ENCODE measurements at regions not wholly inside any gene's neighbourhood (a gene's known extent, or its start where the extent isn't known, plus 50 kb on each side); places are given as distances from the start of the nearest gene placed in this dataset.

- no peaks in the 10 kb centered on the region for H3K9me3 ChIP-seq
- DNase-seq (no peak), ATAC-seq (no peak)
- no peak overlapping the region for H3K27ac ChIP-seq
- no peaks in the 10 kb centered on the region for H3K36me3 ChIP-seq
- H3K27me3 ChIP-seq: no peaks in the 10 kb centered on the region
- no peak for TF ChIP-seq CTCF (IDR thresholded peaks at IDR 0.05)
- no peaks in the 10 kb centered on the region for H3K4me1 ChIP-seq
- intact Hi-C loops (cut with DNase I): no loop called here
- no peak overlapping the region for H3K4me3 ChIP-seq
Measured at GRCh38 chr9:25939126-25939525, 260.9 kb upstream of the TUSC1 start.

GRCh38 chr9:25936031-25936430 is 257.8 kb upstream of the TUSC1 start:
- no peaks in the 10 kb centered on the region for H3K27me3 ChIP-seq
- peaks cover 0 to 5% of the 10 kb centered on the region in 2 donors for H3K9me3 ChIP-seq
- H3K4me1 ChIP-seq: no peaks in the 10 kb centered on the region
- no peak overlapping the region for H3K27ac ChIP-seq
- no peak for TF ChIP-seq CTCF (IDR thresholded peaks at IDR 0.05)
- no peaks in the 10 kb centered on the region for H3K36me3 ChIP-seq
- no peak overlapping the region for H3K4me3 ChIP-seq
- no peak for ATAC-seq
- intact Hi-C loops (cut with DNase I): no loop called here
- DNase-seq: no peak

- ATAC-seq (peak; percentile 81), DNase-seq (no peak)
- no peaks in the 10 kb centered on the region for H3K36me3 ChIP-seq
- peaks cover 0 to 5% of the 10 kb centered on the region in 2 donors for H3K9me3 ChIP-seq
- TF ChIP-seq CTCF (IDR thresholded peaks at IDR 0.05): no peak
- intact Hi-C loops (cut with DNase I): no loop called here
- H3K27ac ChIP-seq: no peak overlapping the region
- H3K27me3 ChIP-seq: no peaks in the 10 kb centered on the region
- H3K4me1 ChIP-seq: no peaks in the 10 kb centered on the region
- no peak overlapping the region for H3K4me3 ChIP-seq
Measured at GRCh38 chr9:25935188-25935587, 256.9 kb upstream of the TUSC1 start.

GRCh38 chr9:25918761-25919160 is 240.5 kb upstream of the TUSC1 start:
- Histone ChIP-seq H3K4me3 (no peak overlapping the region), H3K27ac (no peak overlapping the region), H3K36me3 (no peaks in the 10 kb centered on the region), H3K27me3 (no peaks in the 10 kb centered on the region), H3K9me3 (no peaks in the 10 kb centered on the region), H3K4me1 (no peaks in the 10 kb centered on the region)
- intact Hi-C loops (cut with DNase I): no loop called here
- DNase-seq (no peak), ATAC-seq (no peak)
- TF ChIP-seq CTCF (IDR thresholded peaks at IDR 0.05): no peak

GRCh38 chr9:25917731-25918362 is 239.6 kb upstream of the TUSC1 start:
- no peaks in the 10 kb centered on the region for H3K4me1 ChIP-seq
- DNase-seq: no peak
- intact Hi-C loops (cut with DNase I): no loop called here
- ATAC-seq: no peak
- no peaks in the 10 kb centered on the region for H3K9me3 ChIP-seq
- H3K27ac ChIP-seq: no peak overlapping the region
- no peaks in the 10 kb centered on the region for H3K36me3 ChIP-seq
- TF ChIP-seq CTCF (IDR thresholded peaks at IDR 0.05): no peak
- H3K4me3 ChIP-seq: no peak overlapping the region
- no peaks in the 10 kb centered on the region for H3K27me3 ChIP-seq
